ENCODE measurements at regions not wholly inside any gene's neighbourhood (a gene's known extent, or its start where the extent isn't known, plus 50 kb on each side); places are given as distances from the start of the nearest gene placed in this dataset.

GRCh38 chr4:117626664-117627063 is 407.6 kb upstream of the NDST3 start:
- no peaks in the 10 kb centered on the region for H3K9me3 ChIP-seq
- no peaks in the 10 kb centered on the region for H3K27me3 ChIP-seq
- WGBS, 2 donors: 81 to 84% methylated on average over 4 of the region's 4 CpGs
- H3K27ac ChIP-seq: no peak overlapping the region
- intact Hi-C loops (cut with DNase I): no loop called here
- no peaks in the 10 kb centered on the region for H3K4me1 ChIP-seq
- no peak for DNase-seq
- no peaks in the 10 kb centered on the region for H3K36me3 ChIP-seq
- TF ChIP-seq POLR2A (IDR thresholded peaks at IDR 0.05): no peak
- no peak overlapping the region for H3K4me3 ChIP-seq (replicated peaks in 1 of 3)

DNA sequence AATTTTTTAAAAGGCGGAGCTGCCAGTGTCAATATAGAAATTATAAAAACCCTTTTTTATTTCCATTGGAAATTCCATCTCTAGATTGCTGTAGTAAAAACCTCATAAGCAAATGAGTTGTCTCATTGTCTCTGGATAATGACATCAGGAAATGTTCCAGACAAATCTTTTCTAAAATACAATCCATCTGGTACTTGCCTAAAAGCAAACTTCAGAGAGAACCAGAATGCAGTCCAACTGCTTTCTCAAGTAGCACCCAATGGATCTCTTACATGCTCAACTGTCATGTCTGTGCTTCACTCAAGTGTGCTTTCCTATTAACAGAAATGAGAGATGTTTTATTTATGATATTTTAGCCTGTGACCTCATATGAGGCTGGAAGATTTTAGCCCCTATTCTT is 399.6 kb upstream of the NDST3 start:
- H3K4me3 ChIP-seq (replicated peaks in 1 of 3): no peak overlapping the region
- H3K27ac ChIP-seq: no peak overlapping the region
- no peaks in the 10 kb centered on the region for H3K36me3 ChIP-seq
- no peaks in the 10 kb centered on the region for H3K9me3 ChIP-seq
- H3K27me3 ChIP-seq: no peaks in the 10 kb centered on the region
- H3K4me1 ChIP-seq: no peaks in the 10 kb centered on the region
- no peak for DNase-seq
- no peak for TF ChIP-seq CTCF (IDR thresholded peaks at IDR 0.05)
- TF ChIP-seq POLR2A (IDR thresholded peaks at IDR 0.05): no peak
- intact Hi-C loops (cut with DNase I): no loop called here
- 82 to 87% methylated on average over 1 of the region's 1 CpG for WGBS, 2 donors

DNA sequence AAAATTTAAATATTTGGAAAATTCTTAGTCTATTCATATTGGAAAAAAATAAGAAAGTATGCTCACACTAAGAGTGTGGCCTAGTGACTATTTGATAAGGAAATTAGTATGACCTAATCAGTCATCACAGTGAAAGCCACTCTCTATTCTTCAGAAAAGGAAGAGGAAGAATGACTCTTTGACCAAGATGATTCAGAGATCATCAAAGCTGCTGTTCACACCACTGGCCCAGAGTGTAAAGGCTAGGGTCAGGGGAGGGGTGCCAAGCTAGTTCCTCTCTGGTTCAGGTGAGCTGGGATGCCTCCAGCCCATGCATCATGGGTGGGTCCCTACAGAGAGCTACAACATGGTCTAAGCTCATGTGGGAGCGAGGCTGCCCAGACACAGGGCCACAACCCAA is 396.9 kb upstream of the NDST3 start:
- intact Hi-C loops (cut with DNase I): no loop called here
- Histone ChIP-seq H3K27ac (no peak overlapping the region), H3K4me1 (no peaks in the 10 kb centered on the region), H3K9me3 (no peaks in the 10 kb centered on the region), H3K27me3 (no peaks in the 10 kb centered on the region), H3K36me3 (no peaks in the 10 kb centered on the region), H3K4me3 (replicated peaks in 1 of 3) (no peak overlapping the region)
- TF ChIP-seq POLR2A (IDR thresholded peaks at IDR 0.05) (no peak), CTCF (IDR thresholded peaks at IDR 0.05) (no peak)
- 83% methylated on average over 1 of the region's 1 CpG for WGBS, 2 donors
- DNase-seq: no peak

DNA sequence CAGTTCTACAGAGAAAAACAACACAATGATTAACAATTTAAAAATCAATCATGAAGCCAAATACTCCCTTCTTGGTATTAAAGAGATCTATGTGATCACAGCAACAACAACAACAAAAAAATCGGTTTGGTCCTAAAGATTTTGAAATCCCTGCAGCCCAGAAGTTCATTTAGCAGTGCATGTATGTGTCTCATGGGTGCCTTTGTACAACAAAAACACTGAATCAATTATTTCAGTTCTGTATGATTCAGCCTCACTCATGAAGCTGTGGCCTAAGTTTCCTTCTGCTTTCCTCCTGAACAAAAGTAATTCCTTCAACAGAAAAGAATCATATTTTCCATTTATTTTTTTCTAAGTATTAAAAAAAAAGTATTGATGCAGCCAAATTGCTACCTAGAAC is 393.4 kb upstream of the NDST3 start:
- DNase-seq: no peak
- intact Hi-C loops (cut with DNase I): no loop called here
- no peaks in the 10 kb centered on the region for H3K27me3 ChIP-seq
- no peaks in the 10 kb centered on the region for H3K36me3 ChIP-seq
- H3K27ac ChIP-seq: no peak overlapping the region
- H3K9me3 ChIP-seq: no peaks in the 10 kb centered on the region
- no peak overlapping the region for H3K4me3 ChIP-seq (replicated peaks in 1 of 3)
- no peaks in the 10 kb centered on the region for H3K4me1 ChIP-seq
- TF ChIP-seq CTCF (IDR thresholded peaks at IDR 0.05): no peak
- no peak for TF ChIP-seq POLR2A (IDR thresholded peaks at IDR 0.05)
- whole genome bisulfite sequencing, 2 donors: 65 to 73% methylated on average over 1 of the region's 1 CpG

DNA sequence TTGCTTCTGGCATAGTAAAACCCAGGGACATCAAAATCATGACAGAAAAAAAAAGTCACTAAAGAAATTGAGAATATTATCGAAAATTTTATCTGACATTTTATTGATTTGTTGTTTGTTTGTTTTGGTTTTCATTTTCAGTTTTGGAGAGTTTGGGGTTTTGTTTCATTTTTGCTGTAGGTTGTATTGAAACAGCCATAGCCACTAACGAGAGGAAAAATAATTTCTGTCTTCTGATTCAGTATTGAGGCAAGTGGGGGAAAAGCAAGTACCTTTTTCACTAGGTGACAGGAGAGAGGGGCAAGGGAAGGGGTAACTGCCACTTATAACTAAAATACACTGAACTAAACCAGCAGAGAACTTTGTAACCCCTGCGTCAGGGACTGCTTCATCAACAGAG is 392.8 kb upstream of the NDST3 start:
- TF ChIP-seq CTCF (IDR thresholded peaks at IDR 0.05) (no peak), POLR2A (IDR thresholded peaks at IDR 0.05) (no peak)
- 74 to 80% methylated on average over 3 of the region's 3 CpGs for WGBS, 2 donors
- H3K9me3 ChIP-seq: no peaks in the 10 kb centered on the region
- DNase-seq: no peak
- no peaks in the 10 kb centered on the region for H3K4me1 ChIP-seq
- intact Hi-C loops (cut with DNase I): no loop called here
- no peaks in the 10 kb centered on the region for H3K27me3 ChIP-seq
- H3K4me3 ChIP-seq (replicated peaks in 1 of 3): no peak overlapping the region
- no peaks in the 10 kb centered on the region for H3K36me3 ChIP-seq
- H3K27ac ChIP-seq: no peak overlapping the region

DNA sequence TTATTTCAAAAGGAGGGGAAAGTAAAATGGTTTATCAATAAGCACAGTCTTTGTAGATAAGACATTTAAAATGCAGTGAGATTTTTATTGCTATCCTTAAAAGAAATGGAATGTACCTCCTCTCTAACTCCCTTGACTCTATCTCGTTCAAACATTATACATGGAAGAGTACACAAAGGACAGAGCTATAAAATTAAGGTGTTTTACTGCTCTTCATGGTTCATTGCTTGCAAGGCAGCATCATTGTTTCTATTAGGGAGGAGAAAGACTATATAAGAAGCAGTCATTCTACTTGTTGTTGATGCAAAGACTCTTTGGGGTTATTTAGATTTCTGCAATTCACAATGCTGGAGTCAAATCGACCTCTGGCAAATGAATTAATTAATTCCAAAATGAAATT is 380.2 kb upstream of the NDST3 start:
- H3K9me3 ChIP-seq: no peaks in the 10 kb centered on the region
- no peak overlapping the region for H3K27ac ChIP-seq
- H3K4me3 ChIP-seq (replicated peaks in 1 of 3): no peak overlapping the region
- H3K36me3 ChIP-seq: no peaks in the 10 kb centered on the region
- no peaks in the 10 kb centered on the region for H3K4me1 ChIP-seq
- intact Hi-C loops (cut with DNase I): no loop called here
- no peak for TF ChIP-seq POLR2A (IDR thresholded peaks at IDR 0.05)
- no peak for TF ChIP-seq CTCF (IDR thresholded peaks at IDR 0.05)
- 29% methylated on average over 2 of the region's 2 CpGs for WGBS, 2 donors
- DNase-seq: no peak
- H3K27me3 ChIP-seq: no peaks in the 10 kb centered on the region
